RCC 7860 (cell line): ENCODE measurements at regions not wholly inside any gene's neighbourhood (a gene's known extent, or its start where the extent isn't known, plus 50 kb on each side); places are given as distances from the start of the nearest gene placed in this dataset.

Experiments used
- DNase-seq: peaks from one replicate; pipeline ENCODE4 v3.0.0-alpha.2; 2015; ENCODE audit warnings: low spot score
- FAIRE-seq: peaks from 2 replicates; lab custom pipeline; 2012; peaks lifted over from hg19 to GRCh38; lab: Jason Lieb, UNC

DNA sequence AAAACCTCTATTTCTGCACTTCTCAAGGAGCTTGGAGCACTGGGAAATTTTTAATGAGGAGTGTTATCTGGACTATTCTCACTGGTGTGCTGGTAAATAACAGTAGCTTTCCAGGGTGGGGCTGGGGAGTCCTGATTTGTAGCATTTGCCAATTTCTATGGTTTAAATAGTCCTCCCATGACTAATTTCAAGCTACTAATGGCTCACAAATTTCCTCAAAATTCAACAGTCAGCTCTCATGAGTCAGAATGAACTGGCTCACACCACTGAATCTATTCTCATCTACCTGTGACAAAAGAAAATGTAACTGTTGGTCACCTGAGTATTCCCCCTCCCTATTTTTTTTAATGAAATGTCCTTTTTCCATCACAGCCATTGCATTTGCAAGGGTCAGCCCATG lies 449.6 kb downstream of the KIF16B start:
- DNase-seq, result no peak
- FAIRE-seq, result no peak

DNA sequence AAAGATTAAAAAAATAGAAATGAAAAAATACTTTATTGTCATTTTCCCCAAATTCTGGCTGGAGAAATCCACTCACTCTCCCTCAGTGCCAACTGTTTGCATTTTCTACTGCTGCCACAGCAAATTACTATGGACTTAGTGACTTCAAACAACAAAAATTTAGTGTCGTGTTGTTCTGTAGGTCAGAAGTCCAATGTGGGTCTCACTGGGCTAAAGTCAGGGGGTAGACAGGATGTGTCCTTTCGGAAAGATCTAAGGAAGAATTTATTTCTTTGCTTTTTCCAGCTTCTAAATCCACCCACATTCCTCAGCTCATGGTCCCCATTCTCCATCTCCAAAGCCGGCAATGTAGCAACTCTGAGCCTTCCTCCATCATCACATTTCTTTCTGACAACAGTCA lies 453.3 kb downstream of the KIF16B start:
- no peak for DNase-seq
- FAIRE-seq, result no peak

DNA sequence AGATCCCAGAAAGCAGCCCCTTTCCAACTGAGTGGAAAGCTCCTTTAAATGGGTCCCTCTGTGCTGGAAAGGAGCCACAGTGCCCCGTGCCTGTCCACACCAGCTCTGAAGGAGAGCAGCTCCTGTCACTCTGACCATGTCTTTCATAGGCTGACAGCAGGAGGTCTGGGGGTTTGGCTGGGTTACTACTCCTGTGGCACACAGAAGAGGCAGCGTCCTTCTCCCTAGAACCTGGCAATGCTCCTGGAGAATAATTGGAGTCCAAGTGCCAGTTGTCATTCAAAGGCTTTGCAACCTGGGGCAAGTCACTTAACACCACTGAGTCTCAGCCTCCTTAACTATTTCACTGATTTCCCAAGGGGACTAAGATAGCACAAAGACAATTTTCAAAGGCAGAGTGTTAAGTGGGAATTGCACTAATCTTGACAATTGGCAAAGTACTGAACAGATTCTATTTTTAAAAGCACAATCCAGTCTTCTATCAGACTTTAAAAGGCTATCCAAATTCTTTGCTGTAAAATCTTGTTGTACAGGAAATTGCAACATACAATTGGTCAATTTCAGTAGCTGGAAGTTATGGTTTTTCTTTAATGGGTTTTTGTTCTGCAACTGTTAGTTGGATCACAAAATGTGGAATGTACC lies 457.2 kb downstream of the KIF16B start:
- FAIRE-seq (no peak), DNase-seq (no peak)

DNA sequence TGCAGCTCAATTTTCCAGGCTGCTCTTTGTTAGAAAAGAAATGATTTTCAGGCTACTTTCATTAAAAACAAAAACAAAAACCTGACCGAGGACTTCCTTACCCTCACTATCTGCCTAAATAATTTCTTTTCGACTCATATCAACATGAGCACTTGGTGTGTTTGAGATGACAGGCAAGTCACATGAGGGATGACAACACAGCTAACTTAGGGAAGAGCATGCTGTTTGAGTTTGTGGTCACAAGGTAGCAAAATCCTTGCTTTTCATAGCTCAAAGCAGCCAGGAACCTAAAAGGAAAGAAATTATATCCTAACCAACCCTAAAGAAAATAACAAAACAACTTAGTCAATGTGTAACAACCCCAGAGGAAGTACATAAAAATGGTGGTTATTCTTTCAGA lies 459.5 kb downstream of the KIF16B start:
- FAIRE-seq (no peak), DNase-seq (no peak)

DNA sequence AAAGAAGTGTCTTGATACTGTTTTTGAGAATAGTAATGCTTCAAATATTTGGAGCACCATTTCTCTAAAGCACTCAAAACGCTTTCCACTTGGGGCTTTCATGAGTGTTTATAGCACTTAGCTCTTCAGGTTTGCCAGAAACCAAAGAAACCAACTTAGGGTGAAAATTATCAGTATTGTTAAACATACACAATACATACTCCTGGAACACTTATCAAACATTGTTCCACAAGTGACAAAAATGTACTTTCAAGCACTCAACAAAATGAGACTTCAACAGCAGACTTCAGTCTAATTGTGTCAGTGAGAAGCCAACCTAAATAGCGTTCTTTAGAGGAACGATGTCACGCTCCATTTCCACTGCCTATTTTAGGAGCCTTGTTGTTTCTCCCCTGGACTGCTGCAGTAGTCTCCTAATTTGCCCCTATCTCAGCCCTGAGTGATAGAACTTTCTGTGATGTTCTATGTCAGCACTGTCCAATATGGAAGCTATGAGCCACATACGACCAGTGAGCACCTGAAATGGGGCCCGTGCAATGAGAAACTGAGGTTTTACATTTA lies 461.3 kb downstream of the KIF16B start:
- FAIRE-seq, result no peak
- no peak for DNase-seq

DNA sequence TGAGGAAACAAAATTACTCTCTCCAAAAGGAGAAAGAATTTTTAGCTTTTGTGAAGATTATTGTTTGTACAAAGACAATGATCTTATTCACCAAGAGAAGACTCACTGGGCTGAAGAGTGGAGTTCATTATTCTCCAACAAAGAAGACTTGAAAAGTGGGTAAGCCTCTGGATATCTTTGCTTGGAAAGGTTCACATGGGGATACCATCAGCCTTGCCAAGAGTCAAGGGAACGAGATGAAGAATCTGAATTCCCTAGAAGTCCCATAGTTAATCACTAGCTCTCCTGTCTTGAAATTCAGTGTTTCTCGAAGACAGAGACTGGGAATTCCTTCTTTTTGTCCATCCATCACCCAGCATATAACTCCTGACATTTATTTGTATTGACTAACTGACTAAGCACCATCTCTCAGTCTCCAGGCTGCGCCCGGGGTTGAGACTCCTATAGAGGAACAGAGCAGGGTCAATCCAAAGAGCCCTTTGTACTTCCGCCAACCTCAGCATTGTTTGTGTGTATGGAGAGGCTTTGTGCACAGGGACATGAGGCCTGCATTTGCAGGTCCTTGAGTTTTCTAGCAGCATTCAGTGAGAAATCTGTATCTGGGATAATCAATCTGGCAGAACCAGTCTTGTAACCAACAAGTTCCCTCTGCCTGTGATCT lies 461.9 kb downstream of the KIF16B start:
- FAIRE-seq (no peak), DNase-seq (no peak)

DNA sequence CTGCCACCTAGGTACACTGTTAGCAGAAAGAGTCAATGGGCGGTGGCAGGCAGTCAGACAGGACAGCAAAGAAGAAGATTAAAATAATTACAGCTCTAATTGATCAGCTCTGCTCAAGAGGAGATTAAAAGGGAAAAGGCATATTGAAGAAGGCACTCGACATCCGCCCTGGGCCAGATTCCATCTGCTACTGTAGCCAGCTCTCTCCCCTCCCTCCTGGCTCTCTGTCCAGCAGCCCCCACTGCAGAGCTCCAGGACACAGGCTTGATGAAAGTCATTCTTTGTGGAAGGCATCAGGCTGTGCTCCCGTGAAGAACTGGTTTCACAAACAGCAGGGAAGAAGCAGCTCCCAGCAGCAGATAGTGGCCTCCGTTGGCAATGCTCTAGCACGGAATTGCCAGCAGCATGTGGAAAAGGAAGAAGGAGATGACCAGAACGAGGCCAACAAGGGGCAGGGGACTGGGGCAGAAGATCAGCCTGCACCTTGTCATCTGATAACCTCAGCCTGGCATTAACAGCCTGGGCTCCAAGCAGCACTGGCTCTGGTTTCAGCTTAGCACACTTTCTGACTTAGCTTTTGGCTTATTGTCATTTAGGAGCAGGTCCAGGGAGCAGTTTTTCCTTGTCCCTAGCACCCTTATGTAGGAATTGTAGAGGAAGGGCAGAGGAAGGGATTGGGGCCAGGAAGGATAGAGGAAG lies 465.9 kb downstream of the KIF16B start:
- FAIRE-seq (no peak), DNase-seq (no peak)

DNA sequence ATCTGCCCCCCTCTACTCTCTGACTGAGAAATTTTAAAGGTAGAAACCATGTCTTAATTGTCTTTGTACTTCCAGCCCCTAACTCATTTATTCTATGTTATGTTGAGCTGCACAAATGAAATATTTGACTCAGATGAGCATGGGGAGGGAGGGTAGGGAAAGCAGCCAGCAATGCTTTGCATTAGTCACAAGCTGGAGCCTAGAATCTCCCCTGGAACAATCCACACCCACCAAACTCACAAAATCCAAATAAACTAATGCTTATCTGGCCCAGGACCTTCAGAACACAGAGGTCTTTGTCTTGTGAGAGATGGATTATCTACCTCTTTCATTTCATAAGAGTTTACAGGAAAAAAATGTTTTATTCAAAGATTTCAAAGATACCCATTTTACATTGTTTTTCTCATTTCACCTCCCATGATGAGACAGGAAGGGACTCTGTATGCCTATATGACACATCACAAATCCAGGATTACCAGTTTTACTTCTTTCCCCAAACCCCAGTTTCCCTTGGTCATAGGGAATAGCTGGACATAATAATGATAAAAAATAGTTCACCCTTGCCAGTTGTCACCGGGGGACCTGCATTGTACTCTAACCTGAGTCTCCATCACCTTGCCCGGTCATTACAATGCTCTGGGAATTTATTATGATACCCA lies 466.9 kb downstream of the KIF16B start:
- DNase-seq, result no peak
- FAIRE-seq, result no peak

DNA sequence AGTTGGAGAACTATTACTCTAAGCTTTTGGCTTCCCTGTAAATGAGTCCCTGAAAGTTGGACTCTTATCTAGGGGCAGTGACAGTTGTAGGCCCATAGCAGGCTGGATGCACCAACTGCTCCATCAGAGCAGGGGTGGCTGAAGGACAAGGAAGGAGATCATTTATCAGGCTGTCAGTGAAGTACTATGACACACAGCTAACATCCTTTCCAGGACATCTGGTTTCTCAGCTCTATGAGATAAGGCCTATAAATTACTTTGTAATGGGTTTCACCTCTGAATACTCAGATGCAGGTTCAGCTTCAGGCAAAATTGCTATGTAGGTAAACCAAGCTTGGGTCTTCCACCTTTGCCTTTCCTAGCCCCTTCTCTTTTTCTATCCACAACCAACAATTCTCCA lies 468.5 kb downstream of the KIF16B start:
- DNase-seq (no peak), FAIRE-seq (no peak)
